HG03108 (cell line): ENCODE measurements at regions not wholly inside any gene's neighbourhood (a gene's known extent, or its start where the extent isn't known, plus 50 kb on each side); places are given as distances from the start of the nearest gene placed in this dataset.
"Not testable (repeated sequence)": the region's sequence is repeated elsewhere in the genome, so short reads cannot be mapped to it uniquely, and the experiment has no call there.

Experiments used
- ATAC-seq: cut with Tn5 transposase; IDR thresholded peaks from one replicate; pipeline ENCODE4 v1.9.1; 2021; ENCODE audit warnings: moderate library complexity; ENCODE audit not compliant: unreplicated experiment

- ATAC-seq: no peak
These were observed 484.2 kb downstream of the SIPA1L2 start for GRCh38 chr1:232145768-232146167.

- no peak for ATAC-seq
These were observed 485.2 kb downstream of the SIPA1L2 start for GRCh38 chr1:232144696-232145230.

GRCh38 chr1:232143315-232143886 is 486.5 kb downstream of the SIPA1L2 start:
- no peak for ATAC-seq

- ATAC-seq: no peak
These were observed 487.3 kb downstream of the SIPA1L2 start for GRCh38 chr1:232142403-232143314.

GRCh38 chr1:232141167-232141448 is 488.8 kb downstream of the SIPA1L2 start:
- ATAC-seq: not testable (repeated sequence)

GRCh38 chr1:232140419-232141166 is 489.3 kb downstream of the SIPA1L2 start:
- ATAC-seq: no peak

- ATAC-seq: no peak
These were observed 490.5 kb downstream of the SIPA1L2 start for GRCh38 chr1:232139444-232139843.

- no peak for ATAC-seq
These were observed 491.9 kb downstream of the SIPA1L2 start for GRCh38 chr1:232138044-232138443.

GRCh38 chr1:232137066-232137465 is 492.9 kb downstream of the SIPA1L2 start:
- no peak for ATAC-seq

GRCh38 chr1:232136136-232136535 is 493.8 kb downstream of the SIPA1L2 start:
- no peak for ATAC-seq

GRCh38 chr1:232134365-232134764 is 495.6 kb downstream of the SIPA1L2 start:
- ATAC-seq: no peak

GRCh38 chr1:232132572-232132971 is 497.4 kb downstream of the SIPA1L2 start:
- no peak for ATAC-seq

GRCh38 chr1:232131715-232132391 is 498.1 kb downstream of the SIPA1L2 start:
- ATAC-seq: no peak

- ATAC-seq: no peak
These were observed 499.0 kb downstream of the SIPA1L2 start for GRCh38 chr1:232130815-232131480.

GRCh38 chr1:232127190-232127589 is 500.6 kb downstream of the DISC1 start:
- ATAC-seq: no peak

- no peak for ATAC-seq
These were observed 497.4 kb downstream of the DISC1 start for GRCh38 chr1:232123775-232124659.

- not testable (repeated sequence) for ATAC-seq
These were observed 491.3 kb downstream of the DISC1 start for GRCh38 chr1:232117903-232118302.

GRCh38 chr1:232114985-232115384 is 488.4 kb downstream of the DISC1 start:
- ATAC-seq: no peak

GRCh38 chr1:232112076-232112475 is 485.5 kb downstream of the DISC1 start:
- ATAC-seq: no peak
